ENCODE measurements at regions not wholly inside any gene's neighbourhood (a gene's known extent, or its start where the extent isn't known, plus 50 kb on each side); places are given as distances from the start of the nearest gene placed in this dataset.

DNA sequence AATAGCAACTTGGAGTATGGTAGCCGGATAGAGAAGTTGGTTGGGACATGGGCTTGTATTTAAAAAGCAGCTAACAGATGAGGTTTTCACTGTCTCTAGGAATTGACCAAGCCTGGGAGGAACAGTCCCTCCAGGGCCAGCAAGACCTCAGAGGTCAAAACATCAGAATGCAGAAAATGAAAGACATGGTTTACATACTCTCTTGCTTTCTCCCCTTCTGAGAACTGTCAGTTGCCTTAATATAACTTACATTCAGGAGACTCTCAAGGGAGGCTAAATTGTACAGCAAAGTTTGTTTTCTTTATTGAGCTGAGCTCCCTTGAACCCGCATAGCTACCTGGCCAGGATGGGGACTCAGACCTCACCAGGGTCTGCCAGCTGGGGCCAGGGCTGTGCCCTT lies 179.3 kb downstream of the GAS1 start:
- no peaks in the 10 kb centered on the region for H3K9me3 Mint-ChIP-seq

GRCh38 chr9:86767373-86767772 lies 179.9 kb downstream of the GAS1 start:
- Mint-ChIP-seq H3K4me1 (no peaks in the 10 kb centered on the region), H3K27ac (no peak overlapping the region), H3K4me3 (no peak overlapping the region), H3K9me3 (no peaks in the 10 kb centered on the region), H3K27me3 (no peaks in the 10 kb centered on the region), H3K36me3 (no peaks in the 10 kb centered on the region)
- CTCF ChIA-PET, result no interaction called here
- DNase-seq, result no peak

More for the DNA sequence above, 179.3 kb downstream of the GAS1 start:
- Mint-ChIP-seq H3K4me3 (no peak overlapping the region), H3K4me1 (no peaks in the 10 kb centered on the region), H3K27me3 (no peaks in the 10 kb centered on the region), H3K27ac (no peak overlapping the region), H3K36me3 (no peaks in the 10 kb centered on the region)
- CTCF ChIA-PET, result no interaction called here
- DNase-seq, result no peak

DNA sequence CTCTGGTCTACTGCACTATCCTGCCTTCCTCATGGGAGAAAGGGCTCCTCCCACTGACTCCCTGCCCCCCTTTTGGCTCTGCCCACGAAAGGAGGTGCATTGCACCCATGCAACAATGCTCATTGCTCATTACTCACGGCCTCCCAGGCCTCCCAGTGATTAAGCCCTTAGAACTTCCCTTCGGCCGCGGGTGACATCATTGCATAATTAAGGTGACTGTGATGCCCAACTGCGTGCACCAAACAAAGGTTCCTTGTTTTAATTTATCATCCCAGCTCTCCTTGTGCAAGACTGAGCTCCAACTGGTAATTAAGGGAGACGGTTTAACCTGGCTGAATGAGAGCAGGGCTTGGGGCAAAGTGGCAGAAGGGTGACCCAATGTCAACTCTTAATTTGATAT lies 180.4 kb downstream of the GAS1 start:
- H3K4me3 Mint-ChIP-seq, result no peak overlapping the region
- no peaks in the 10 kb centered on the region for H3K4me1 Mint-ChIP-seq
- H3K27me3 Mint-ChIP-seq, result no peaks in the 10 kb centered on the region
- CTCF ChIA-PET, result no interaction called here
- no peaks in the 10 kb centered on the region for H3K36me3 Mint-ChIP-seq
- no peaks in the 10 kb centered on the region for H3K9me3 Mint-ChIP-seq
- H3K27ac Mint-ChIP-seq, result no peak overlapping the region
- DNase-seq, result no peak

DNA sequence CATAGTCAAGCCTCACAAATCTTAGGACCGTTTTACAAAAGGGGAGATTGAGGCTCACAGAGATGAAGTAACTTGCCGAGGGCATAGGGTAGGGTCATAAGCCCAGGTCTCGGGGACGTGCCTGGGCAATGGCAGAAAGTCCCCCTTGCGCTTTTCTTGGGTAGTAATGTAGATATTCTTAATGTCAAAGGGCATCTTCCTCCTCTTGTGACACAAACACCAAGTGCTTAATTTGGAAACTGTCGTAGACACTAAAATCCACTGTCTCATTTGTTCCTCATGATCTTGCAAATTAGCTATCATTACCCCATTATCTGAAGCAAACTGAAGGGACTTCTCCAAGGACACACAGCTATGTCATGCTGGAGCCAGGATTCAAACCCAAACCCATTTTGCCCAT lies 180.8 kb downstream of the GAS1 start:
- Mint-ChIP-seq H3K4me1 (no peaks in the 10 kb centered on the region), H3K9me3 (no peaks in the 10 kb centered on the region), H3K4me3 (no peak overlapping the region), H3K27ac (no peak overlapping the region), H3K36me3 (no peaks in the 10 kb centered on the region), H3K27me3 (no peaks in the 10 kb centered on the region)
- DNase-seq, result no peak
- CTCF ChIA-PET, result no interaction called here

DNA sequence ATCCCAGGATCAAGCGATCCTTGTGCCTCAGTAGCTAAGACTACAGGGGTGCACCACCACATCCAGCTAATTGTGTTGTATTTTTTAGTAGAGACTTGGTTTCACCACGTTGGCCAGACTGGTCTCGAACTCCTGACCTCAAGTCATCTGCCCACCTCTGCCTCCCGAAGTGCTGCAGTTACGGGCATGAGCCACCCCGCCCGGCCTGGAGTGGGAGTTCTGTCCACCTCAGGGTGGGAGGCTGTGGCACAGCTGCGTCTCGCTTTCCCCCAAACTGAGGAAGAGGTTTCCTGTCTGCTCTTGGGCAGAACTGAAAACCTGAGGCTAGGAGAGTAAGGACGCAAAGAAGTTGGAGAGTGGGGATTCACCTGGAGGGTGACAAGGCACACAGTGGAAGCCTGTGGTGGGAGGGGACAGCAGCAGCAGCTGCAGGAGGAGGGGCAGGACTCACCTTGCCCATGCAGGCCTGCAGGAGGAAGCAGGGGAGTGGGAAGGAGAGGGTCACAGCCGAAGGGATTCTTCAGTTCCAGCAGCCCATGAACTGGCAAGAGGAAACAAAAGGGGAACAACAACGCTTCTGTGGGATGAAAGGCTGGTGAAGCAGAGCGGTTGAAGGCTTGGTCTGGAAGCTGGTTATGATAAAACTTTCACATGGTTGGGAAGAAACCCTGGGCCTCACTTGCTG lies 181.4 kb downstream of the GAS1 start:
- H3K27ac Mint-ChIP-seq, result no peak overlapping the region
- CTCF ChIA-PET, result no interaction called here
- no peak overlapping the region for H3K4me3 Mint-ChIP-seq
- H3K9me3 Mint-ChIP-seq, result no peaks in the 10 kb centered on the region
- no peaks in the 10 kb centered on the region for H3K4me1 Mint-ChIP-seq
- H3K36me3 Mint-ChIP-seq, result no peaks in the 10 kb centered on the region
- no peak for DNase-seq
- no peaks in the 10 kb centered on the region for H3K27me3 Mint-ChIP-seq

GRCh38 chr9:86764671-86765343 lies 182.5 kb downstream of the GAS1 start:
- CTCF ChIA-PET, result no interaction called here
- DNase-seq, result no peak
- Mint-ChIP-seq H3K4me1 (no peaks in the 10 kb centered on the region), H3K27me3 (no peaks in the 10 kb centered on the region), H3K4me3 (no peak overlapping the region), H3K9me3 (no peaks in the 10 kb centered on the region), H3K36me3 (no peaks in the 10 kb centered on the region), H3K27ac (no peak overlapping the region)

GRCh38 chr9:86764221-86764624 lies 183.1 kb downstream of the GAS1 start:
- no peak for DNase-seq
- H3K4me3 Mint-ChIP-seq, result no peak overlapping the region
- H3K9me3 Mint-ChIP-seq, result no peaks in the 10 kb centered on the region
- no peaks in the 10 kb centered on the region for H3K36me3 Mint-ChIP-seq
- H3K27me3 Mint-ChIP-seq, result no peaks in the 10 kb centered on the region
- H3K4me1 Mint-ChIP-seq, result no peaks in the 10 kb centered on the region
- CTCF ChIA-PET, result no interaction called here
- no peak overlapping the region for H3K27ac Mint-ChIP-seq

DNA sequence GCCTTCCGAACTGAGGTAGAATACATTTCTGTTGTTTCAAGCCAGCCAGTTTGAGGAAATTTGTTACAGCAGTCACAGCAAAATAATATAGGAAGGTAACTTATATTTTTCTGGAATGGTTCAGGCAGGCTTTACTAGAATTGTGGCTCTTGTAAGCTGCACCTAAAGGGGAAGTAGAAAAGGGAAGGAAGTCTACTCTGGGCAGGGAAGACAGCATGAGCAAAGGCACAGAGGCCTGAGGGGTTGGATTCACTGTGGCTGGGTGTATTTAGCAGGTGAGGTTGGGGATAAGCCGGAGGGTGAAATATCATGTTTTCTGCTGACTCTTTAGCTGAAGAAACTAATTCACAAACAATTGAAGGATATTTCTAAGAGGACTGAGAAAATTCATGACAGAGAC lies 183.5 kb downstream of the GAS1 start:
- Mint-ChIP-seq H3K4me3 (no peak overlapping the region), H3K9me3 (no peaks in the 10 kb centered on the region), H3K27me3 (no peaks in the 10 kb centered on the region), H3K27ac (no peak overlapping the region), H3K4me1 (no peaks in the 10 kb centered on the region), H3K36me3 (no peaks in the 10 kb centered on the region)
- CTCF ChIA-PET, result no interaction called here
- no peak for DNase-seq

GRCh38 chr9:86757382-86757720 lies 190.0 kb downstream of the GAS1 start:
- H3K36me3 Mint-ChIP-seq, result no peaks in the 10 kb centered on the region
- H3K27ac Mint-ChIP-seq, result no peak overlapping the region
- no peak for DNase-seq
- no peak overlapping the region for H3K4me3 Mint-ChIP-seq
- H3K9me3 Mint-ChIP-seq, result peaks cover 2% of the 10 kb centered on the region
- CTCF ChIA-PET, result no interaction called here
- H3K4me1 Mint-ChIP-seq, result no peaks in the 10 kb centered on the region
- no peaks in the 10 kb centered on the region for H3K27me3 Mint-ChIP-seq

GRCh38 chr9:86756576-86757381 lies 190.5 kb downstream of the GAS1 start:
- peaks cover 2% of the 10 kb centered on the region for H3K9me3 Mint-ChIP-seq
- H3K27me3 Mint-ChIP-seq, result no peaks in the 10 kb centered on the region
- no peak for DNase-seq
- no peak overlapping the region for H3K4me3 Mint-ChIP-seq
- CTCF ChIA-PET, result no interaction called here
- H3K4me1 Mint-ChIP-seq, result no peaks in the 10 kb centered on the region
- H3K36me3 Mint-ChIP-seq, result no peaks in the 10 kb centered on the region
- H3K27ac Mint-ChIP-seq, result no peak overlapping the region

GRCh38 chr9:86755561-86755941 lies 191.8 kb downstream of the GAS1 start:
- peaks cover 2% of the 10 kb centered on the region for H3K9me3 Mint-ChIP-seq
- no peak for DNase-seq
- CTCF ChIA-PET, result no interaction called here
- H3K27ac Mint-ChIP-seq, result no peak overlapping the region
- H3K4me3 Mint-ChIP-seq, result no peak overlapping the region
- H3K27me3 Mint-ChIP-seq, result no peaks in the 10 kb centered on the region
- H3K36me3 Mint-ChIP-seq, result no peaks in the 10 kb centered on the region
- no peaks in the 10 kb centered on the region for H3K4me1 Mint-ChIP-seq

DNA sequence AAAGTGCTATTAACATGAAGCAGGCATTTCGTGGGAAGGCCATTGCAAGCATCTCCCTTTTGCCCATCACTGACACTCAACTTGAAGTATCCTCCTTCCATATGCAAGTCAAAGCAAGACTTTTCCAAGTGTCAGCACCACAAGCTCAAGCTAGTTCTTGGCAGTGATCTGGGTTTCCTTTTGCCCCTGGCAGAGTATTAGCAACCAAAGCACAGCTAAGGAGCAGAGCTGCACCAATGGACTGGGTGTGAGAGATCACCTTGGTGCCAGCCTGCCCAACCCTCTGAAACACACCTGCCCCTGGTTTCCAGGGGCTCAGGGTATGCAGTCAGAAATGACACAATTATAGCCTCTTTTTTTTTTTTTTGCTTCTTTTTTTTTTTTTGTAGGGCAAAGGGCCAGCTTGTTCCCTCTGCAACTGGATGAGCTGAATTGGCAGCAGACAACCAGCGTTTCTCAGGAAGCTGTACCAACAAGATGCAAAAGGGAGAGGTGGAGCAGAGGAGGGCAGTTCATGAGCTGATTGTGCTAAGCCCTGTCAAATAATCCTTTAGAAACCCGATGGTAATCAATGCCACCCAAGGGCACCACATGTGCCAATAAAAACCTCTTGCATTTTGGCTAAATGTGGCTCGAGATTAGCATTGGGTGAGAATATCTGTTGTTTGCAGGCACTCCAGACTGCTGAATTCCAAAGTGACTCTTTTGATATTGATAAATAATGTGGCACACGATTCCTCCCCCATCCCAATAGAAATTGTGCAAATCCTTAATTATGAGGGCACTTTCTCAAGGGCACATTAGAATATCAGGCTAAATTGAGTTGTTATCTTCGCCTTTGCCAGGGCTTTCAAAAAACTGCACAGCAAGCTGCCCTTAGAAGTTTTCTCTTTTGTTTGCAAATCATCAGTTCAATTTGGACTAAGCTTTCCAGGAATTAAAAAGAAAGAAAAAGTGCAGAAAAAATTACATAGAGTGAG lies 192.4 kb downstream of the GAS1 start:
- no peak overlapping the region for H3K27ac Mint-ChIP-seq
- H3K4me3 Mint-ChIP-seq, result no peak overlapping the region
- DNase-seq, result no peak
- no peaks in the 10 kb centered on the region for H3K36me3 Mint-ChIP-seq
- no peaks in the 10 kb centered on the region for H3K4me1 Mint-ChIP-seq
- no peaks in the 10 kb centered on the region for H3K27me3 Mint-ChIP-seq
- H3K9me3 Mint-ChIP-seq, result peaks cover 2% of the 10 kb centered on the region
- CTCF ChIA-PET, result no interaction called here

DNA sequence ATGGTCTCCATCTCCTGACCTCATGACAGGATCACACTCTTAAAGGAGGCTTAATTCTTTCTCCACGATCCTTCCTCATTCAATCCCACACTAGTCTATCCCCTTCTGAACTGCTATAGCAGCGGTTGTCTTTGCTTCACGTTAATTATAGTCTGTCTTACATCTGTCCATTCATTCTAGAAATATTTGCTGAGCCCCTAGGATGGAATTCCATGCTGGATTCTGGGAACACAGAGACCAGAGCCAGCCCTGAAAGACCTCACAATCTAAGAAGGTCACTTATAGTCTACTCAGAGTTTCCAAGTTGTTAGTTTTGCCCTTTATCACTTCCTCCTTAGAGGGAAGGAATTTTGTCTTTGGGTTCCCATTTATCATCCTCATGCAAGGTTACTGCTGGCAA lies 193.5 kb downstream of the GAS1 start:
- Mint-ChIP-seq H3K4me1 (no peaks in the 10 kb centered on the region), H3K9me3 (peaks cover 2% of the 10 kb centered on the region), H3K27ac (no peak overlapping the region), H3K27me3 (no peaks in the 10 kb centered on the region), H3K36me3 (no peaks in the 10 kb centered on the region), H3K4me3 (no peak overlapping the region)
- CTCF ChIA-PET, result no interaction called here
- no peak for DNase-seq

DNA sequence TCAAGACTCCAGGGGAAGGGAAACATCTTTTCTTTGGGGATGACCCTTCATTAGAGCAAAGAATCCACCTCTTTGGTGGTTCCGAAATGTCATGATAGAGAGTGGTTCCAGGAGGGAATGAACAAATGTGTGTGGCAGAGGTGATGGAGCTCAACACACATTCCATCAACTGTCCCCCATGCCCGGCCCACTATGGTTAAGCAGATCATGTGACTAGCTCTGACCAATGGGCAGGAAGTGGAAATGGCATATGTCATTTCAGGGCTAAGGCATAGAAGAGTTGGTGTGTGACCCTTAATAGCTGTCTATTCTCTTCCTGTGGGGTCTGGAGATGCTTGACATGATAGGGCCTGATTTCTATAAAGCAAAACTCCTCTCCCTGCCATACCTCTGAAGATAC lies 194.6 kb downstream of the GAS1 start:
- CTCF ChIA-PET, result no interaction called here
- no peak for DNase-seq
- Mint-ChIP-seq H3K9me3 (peaks cover 2% of the 10 kb centered on the region), H3K27me3 (no peaks in the 10 kb centered on the region), H3K27ac (no peak overlapping the region), H3K4me1 (no peaks in the 10 kb centered on the region), H3K4me3 (no peak overlapping the region), H3K36me3 (no peaks in the 10 kb centered on the region)

Measured in activated naive CD4-positive, alpha-beta T cell treated with anti-CD3 and anti-CD28 coated beads, Interleukin-2, amount 10 ng/mL, durations not matched to agents 7 days and 5 days (primary cell).